Amniotic stem cell (primary cell): ENCODE measurements at regions not wholly inside any gene's neighbourhood (a gene's known extent, or its start where the extent isn't known, plus 50 kb on each side); places are given as distances from the start of the nearest gene placed in this dataset.
"Not testable (repeated sequence)": the region's sequence is repeated elsewhere in the genome, so short reads cannot be mapped to it uniquely, and the experiment has no call there.

Experiments
- DNase-seq: peaks from one replicate; lab custom pipeline; 2025; lab: John Stamatoyannopoulos, UW

GRCh38 chr11:134725211-134725610, 313.2 kb upstream of the B3GAT1 start:
- no peak for DNase-seq

- DNase-seq: no peak
Measured at GRCh38 chr11:134724779-134725140, 312.7 kb upstream of the B3GAT1 start.

GRCh38 chr11:134724106-134724778, 312.2 kb upstream of the B3GAT1 start:
- no peak for DNase-seq

GRCh38 chr11:134720691-134721070, 308.6 kb upstream of the B3GAT1 start:
- DNase-seq: not testable (repeated sequence)

GRCh38 chr11:134719940-134720690, 308.1 kb upstream of the B3GAT1 start:
- not testable (repeated sequence) for DNase-seq

GRCh38 chr11:134719397-134719796, 307.4 kb upstream of the B3GAT1 start:
- no peak for DNase-seq

GRCh38 chr11:134716582-134716981, 304.5 kb upstream of the B3GAT1 start:
- DNase-seq: no peak

GRCh38 chr11:134714021-134714656, 302.1 kb upstream of the B3GAT1 start:
- DNase-seq: no peak

- DNase-seq: no peak
Measured at GRCh38 chr11:134712228-134713145, 300.4 kb upstream of the B3GAT1 start.

GRCh38 chr11:134711588-134711987, 299.5 kb upstream of the B3GAT1 start:
- DNase-seq: no peak

- DNase-seq: no peak
Measured at GRCh38 chr11:134710861-134711407, 298.9 kb upstream of the B3GAT1 start.

- DNase-seq: no peak
Measured at GRCh38 chr11:134705858-134706257, 293.8 kb upstream of the B3GAT1 start.

GRCh38 chr11:134702827-134703226, 290.8 kb upstream of the B3GAT1 start:
- DNase-seq: no peak

- DNase-seq: no peak
Measured at GRCh38 chr11:134701564-134702165, 289.6 kb upstream of the B3GAT1 start.

GRCh38 chr11:134700101-134700640, 288.1 kb upstream of the B3GAT1 start:
- no peak for DNase-seq

GRCh38 chr11:134696455-134696854, 284.4 kb upstream of the B3GAT1 start:
- DNase-seq: no peak

GRCh38 chr11:134691985-134692384, 279.9 kb upstream of the B3GAT1 start:
- no peak for DNase-seq

- DNase-seq: no peak
Measured at GRCh38 chr11:134691295-134691873, 279.3 kb upstream of the B3GAT1 start.

GRCh38 chr11:134689886-134690285, 277.8 kb upstream of the B3GAT1 start:
- DNase-seq: no peak

GRCh38 chr11:134687548-134687947, 275.5 kb upstream of the B3GAT1 start:
- DNase-seq: no peak
